ENCODE measurements at regions not wholly inside any gene's neighbourhood (a gene's known extent, or its start where the extent isn't known, plus 50 kb on each side); places are given as distances from the start of the nearest gene placed in this dataset.

DNA sequence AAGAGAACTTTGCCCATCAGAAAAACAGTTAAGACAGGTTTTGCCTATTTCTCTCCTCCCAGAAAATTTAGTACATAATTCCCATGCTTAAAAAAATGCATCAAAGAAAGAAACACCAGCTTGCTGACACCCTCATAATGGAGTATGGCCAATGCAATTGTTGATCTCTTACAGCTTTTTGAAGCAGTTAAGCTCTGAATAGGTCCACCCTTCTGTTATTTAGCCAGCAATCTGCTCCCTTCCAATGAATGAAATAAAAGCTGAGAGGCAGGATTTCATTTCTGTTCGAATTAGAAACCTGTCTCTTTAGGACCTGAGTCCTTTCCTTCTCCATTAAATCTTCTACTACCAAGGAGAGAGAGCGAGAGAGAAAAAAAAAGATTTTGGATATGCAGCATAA is 288.7 kb downstream of the RNF144B start:
- Histone ChIP-seq H3K9me2 (ENCODE audit: insufficient read depth) (no peaks in the 10 kb centered on the region), H4K20me1 (ENCODE audit: insufficient read depth) (no peaks in the 10 kb centered on the region), H3K4me3 (replicated peaks in 1 of 2; ENCODE audit: low read depth in 1 of 2, low read length in 2 of 2) (no peak overlapping the region), H3K9me3 (ENCODE audit: control insufficient read depth in 1 of 2, insufficient read depth in 1 of 2, low read depth in 1 of 2, low read length in 2 of 2) (no peaks in the 10 kb centered on the region), H3K79me2 (ENCODE audit: insufficient read depth, low read length) (no peaks in the 10 kb centered on the region), H3K9ac (ENCODE audit: low read length) (no peak overlapping the region), H3K27me3 (ENCODE audit: insufficient read depth, low read length) (no peaks in the 10 kb centered on the region), H3K4me1 (ENCODE audit: control insufficient read depth in 1 of 2, insufficient read depth in 2 of 2, low read length in 2 of 2) (no peaks in the 10 kb centered on the region), H3K27ac (ENCODE audit: low read depth, low read length) (no peak overlapping the region), H2AFZ (ENCODE audit: low read depth, low read length, poor library complexity, severe bottlenecking) (no peak overlapping the region), H3K36me3 (ENCODE audit: control insufficient read depth in 1 of 2, insufficient read depth in 2 of 2, low read length in 2 of 2) (no peaks in the 10 kb centered on the region), H3K4me2 (ENCODE audit: low read length) (no peak overlapping the region)
- no peak for ATAC-seq
- BruUV-seq (replicated peaks) = no TSS peak
- intact Hi-C loops (cut with micrococcal nuclease) = no loop called here
- CTCF ChIA-PET = no interaction called here
- TF ChIP-seq CTCF (IDR thresholded peaks at IDR 0.05 in 2 of 3, conservative IDR thresholded peaks at IDR 0.05 in 1 of 3; ENCODE audit: borderline replicate concordance in 1 of 3, insufficient read depth in 1 of 3, low read depth in 2 of 3, low read length in 2 of 3) = no peak
- no peak for TF ChIP-seq EZH2phosphoT487 (IDR thresholded peaks at IDR 0.05; ENCODE audit: borderline replicate concordance)
- no peak for TF ChIP-seq EZH2 (IDR thresholded peaks at IDR 0.05)
- TF ChIP-seq SRF (IDR thresholded peaks at IDR 0.05; ENCODE audit: low read depth) = no peak
- TF ChIP-seq TCF7L2 (IDR thresholded peaks at IDR 0.05; ENCODE audit: borderline replicate concordance, extremely low read depth, insufficient read depth, insufficient read length) = no peak
- RAD21 ChIA-PET (ENCODE audit: low non-redundant PET in 1 of 2, low total read pairs in 2 of 2, uncharacterized antibody in 2 of 2, unreplicated experiment in 2 of 2) = no interaction called here
- POLR2A ChIA-PET = no interaction called here
- DNase-seq (ENCODE audit: low read depth, low spot score) = no peak

- H3K27ac ChIP-seq (ENCODE audit: low read depth, low read length) = no peak overlapping the region
- RAD21 ChIA-PET (ENCODE audit: low non-redundant PET in 1 of 2, low total read pairs in 2 of 2, uncharacterized antibody in 2 of 2, unreplicated experiment in 2 of 2) = no interaction called here
- CTCF ChIA-PET = no interaction called here
- no peaks in the 10 kb centered on the region for H4K20me1 ChIP-seq (ENCODE audit: insufficient read depth)
- POLR2A ChIA-PET = no interaction called here
- no peak for DNase-seq (ENCODE audit: low read depth, low spot score)
- no peaks in the 10 kb centered on the region for H3K36me3 ChIP-seq (ENCODE audit: control insufficient read depth in 1 of 2, insufficient read depth in 2 of 2, low read length in 2 of 2)
- intact Hi-C loops (cut with micrococcal nuclease) = no loop called here
- H3K27me3 ChIP-seq (ENCODE audit: insufficient read depth, low read length) = no peaks in the 10 kb centered on the region
- H3K9ac ChIP-seq (ENCODE audit: low read length) = no peak overlapping the region
- H3K4me3 ChIP-seq (replicated peaks in 1 of 2; ENCODE audit: low read depth in 1 of 2, low read length in 2 of 2) = no peak overlapping the region
- no peak overlapping the region for H3K4me2 ChIP-seq (ENCODE audit: low read length)
- BruUV-seq (replicated peaks) = no TSS peak
- no peaks in the 10 kb centered on the region for H3K9me3 ChIP-seq (ENCODE audit: control insufficient read depth in 1 of 2, insufficient read depth in 1 of 2, low read depth in 1 of 2, low read length in 2 of 2)
- H3K4me1 ChIP-seq (ENCODE audit: control insufficient read depth in 1 of 2, insufficient read depth in 2 of 2, low read length in 2 of 2) = no peaks in the 10 kb centered on the region
- no peak overlapping the region for H2AFZ ChIP-seq (ENCODE audit: low read depth, low read length, poor library complexity, severe bottlenecking)
- no peak for ATAC-seq
- H3K79me2 ChIP-seq (ENCODE audit: insufficient read depth, low read length) = no peaks in the 10 kb centered on the region
- no peaks in the 10 kb centered on the region for H3K9me2 ChIP-seq (ENCODE audit: insufficient read depth)
- no peak for TF ChIP-seq RAD21 (IDR thresholded peaks at IDR 0.05; ENCODE audit: low read depth)
- no peak for TF ChIP-seq ATF3 (IDR thresholded peaks at IDR 0.05)
- TF ChIP-seq MAX (IDR thresholded peaks at IDR 0.05) = no peak
Measured at GRCh38 chr6:18676548-18676947, 289.4 kb downstream of the RNF144B start.
